Neural progenitor cell (in vitro differentiated cells): ENCODE measurements at regions not wholly inside any gene's neighbourhood (a gene's known extent, or its start where the extent isn't known, plus 50 kb on each side); places are given as distances from the start of the nearest gene placed in this dataset.

Experiments
- CTCF ChIP-seq: fragments of 200-600 bp; sonication (generic); IDR thresholded peaks from 2 replicates; pipeline ENCODE4 v1.5.1; 2017; ENCODE audit warnings: antibody characterized with exemption, mild to moderate bottlenecking
- EZH2phosphoT487 ChIP-seq: fragments of 200-600 bp; sonication (generic); IDR thresholded peaks from 2 replicates; pipeline ENCODE4 v1.6.1; 2017; ENCODE audit warnings: antibody characterized with exemption

- TF ChIP-seq CTCF (no peak), EZH2phosphoT487 (no peak)
These were observed 868.5 kb upstream of the SLIT2 start for GRCh38 chr4:19382993-19383756.
